Stomach (tissue), 4 donors: ENCODE measurements at regions not wholly inside any gene's neighbourhood (a gene's known extent, or its start where the extent isn't known, plus 50 kb on each side); places are given as distances from the start of the nearest gene placed in this dataset.

Experiments
- CTCF ChIP-seq, 7 experiments: fragments of 450-650 bp in 4 of 7; fragments of 200-600 bp in 3 of 7; sonication (generic) in 3 of 7; IDR thresholded peaks; one replicate each; pipeline ENCODE4 v1.5.1; 2016 to 2019; ENCODE audit warnings: antibody characterized with exemption in 7 of 7, control low read depth in 2 of 7, mild to moderate bottlenecking in 1 of 7
- EP300 ChIP-seq: sonication (generic); formaldehyde crosslinking; IDR thresholded peaks from one replicate; pipeline ENCODE4 v1.6.1; 2017; ENCODE audit warnings: antibody characterized with exemption
- POLR2A ChIP-seq, 4 donors: fragments of 450-650 bp; IDR thresholded peaks; one replicate each; pipeline ENCODE4 v1.6.1; 2016; ENCODE audit warnings: antibody characterized with exemption in 4 of 4, control low read depth in 2 of 4, mild to moderate bottlenecking in 1 of 4, moderate library complexity in 1 of 4
- POLR2AphosphoS5 ChIP-seq, 3 donors: sonication (generic); formaldehyde crosslinking; IDR thresholded peaks; one replicate each; pipeline ENCODE4 v1.6.1; 2016; ENCODE audit warnings: antibody characterized with exemption in 3 of 3

- no peak for TF ChIP-seq CTCF (IDR thresholded peaks at IDR 0.05)
- no peak for TF ChIP-seq POLR2A (IDR thresholded peaks at IDR 0.05)
- no peak for TF ChIP-seq EP300
- TF ChIP-seq POLR2AphosphoS5 (IDR thresholded peaks at IDR 0.05), result no peak
Measured at GRCh38 chr3:25038922-25039321, 389.1 kb upstream of the RARB start.
